T-helper 1 cell treated with Interleukin-12 subunit alpha and Interleukin-12 subunit beta and Interleukin-4 antibody, amounts not matched to agents 30 μg/mL and 1 μg/mL, for 36 hours (primary cell): ENCODE measurements at regions not wholly inside any gene's neighbourhood (a gene's known extent, or its start where the extent isn't known, plus 50 kb on each side); places are given as distances from the start of the nearest gene placed in this dataset.
A peak's percentile ranks its signal among the peaks of the same experiment; 100 is the strongest.

Experiments
- H3K27ac Mint-ChIP-seq: one replicate; pipeline ENCODE4 v1.8.0; 2021; ENCODE audit warnings: mild to moderate bottlenecking, mixed read lengths
- H3K27me3 Mint-ChIP-seq: one replicate; pipeline ENCODE4 v1.8.0; 2021; ENCODE audit warnings: low read depth, mixed read lengths
- H3K36me3 Mint-ChIP-seq: one replicate; pipeline ENCODE4 v1.8.0; 2021; ENCODE audit warnings: low read depth, mixed read lengths
- H3K4me1 Mint-ChIP-seq: one replicate; pipeline ENCODE4 v1.8.0; 2021; ENCODE audit warnings: low read depth, mixed read lengths
- H3K4me3 Mint-ChIP-seq: one replicate; pipeline ENCODE4 v1.8.0; 2021; ENCODE audit warnings: mild to moderate bottlenecking, moderate library complexity, mixed read lengths
- H3K9me3 Mint-ChIP-seq: one replicate; pipeline ENCODE4 v1.8.0; 2021; ENCODE audit warnings: mixed read lengths

DNA sequence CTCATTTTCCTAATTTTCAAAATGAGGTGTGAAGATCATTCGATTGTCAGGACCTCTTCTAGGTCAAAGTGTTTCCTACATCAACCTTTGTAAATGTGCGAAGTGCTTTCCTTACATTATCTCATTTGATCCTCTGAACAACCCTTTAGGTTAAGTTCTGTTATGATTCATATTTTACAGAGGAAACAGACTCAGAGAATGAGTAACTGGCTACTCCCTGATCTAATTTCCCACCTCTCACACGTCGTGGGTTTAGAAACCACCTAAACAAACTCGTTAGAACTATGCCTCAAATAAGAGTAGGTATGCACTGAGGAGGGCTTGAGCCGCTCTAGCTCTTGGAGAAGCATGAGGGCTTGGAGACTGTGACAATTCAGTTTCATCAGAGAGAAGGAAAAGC, 148.6 kb downstream of the CD47 start:
- no peak overlapping the region for H3K4me3 Mint-ChIP-seq
- peaks cover 1% of the 10 kb centered on the region for H3K27me3 Mint-ChIP-seq
- peaks cover 20% of the 10 kb centered on the region for H3K4me1 Mint-ChIP-seq
- H3K27ac Mint-ChIP-seq: peak overlapping the region; percentile 86
- peaks cover 4% of the 10 kb centered on the region for H3K36me3 Mint-ChIP-seq
- H3K9me3 Mint-ChIP-seq: no peaks in the 10 kb centered on the region

DNA sequence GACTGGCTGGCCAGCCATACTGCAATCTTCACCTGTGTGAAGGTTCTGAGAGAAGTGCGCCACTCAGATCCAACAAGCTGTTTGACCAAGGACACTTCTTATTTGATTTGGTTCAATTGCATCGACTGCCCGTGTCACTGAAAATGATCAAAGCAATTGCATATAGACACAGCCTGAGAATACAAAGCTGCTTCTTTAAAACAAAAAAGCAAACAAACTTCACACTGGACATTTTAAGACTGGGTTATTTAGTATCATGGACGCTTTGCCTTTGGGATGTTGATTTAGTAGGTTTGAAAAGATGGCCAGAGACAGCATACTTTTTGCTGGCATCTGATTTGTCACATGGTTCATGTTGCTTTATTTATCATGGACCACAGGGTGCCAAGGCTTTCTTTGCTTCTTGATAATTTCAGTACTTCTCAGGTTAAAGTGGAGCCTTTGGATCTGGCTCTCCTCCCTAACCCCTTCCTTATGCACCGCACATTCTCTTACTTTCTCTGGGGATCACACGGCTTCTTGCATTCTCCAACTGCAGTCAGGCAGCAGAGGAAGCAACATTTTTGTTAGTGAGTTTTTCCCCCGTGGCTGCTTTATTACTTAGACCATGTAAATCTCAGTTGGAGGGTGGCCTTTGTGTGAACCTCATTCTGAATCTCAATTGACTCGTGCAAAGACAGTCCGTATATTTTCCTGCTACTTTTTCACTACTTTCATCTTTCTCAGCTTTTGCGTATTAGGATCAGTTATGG, 151.0 kb downstream of the CD47 start:
- H3K9me3 Mint-ChIP-seq: no peaks in the 10 kb centered on the region
- H3K36me3 Mint-ChIP-seq: peaks cover 2% of the 10 kb centered on the region
- peaks cover 19% of the 10 kb centered on the region for H3K27me3 Mint-ChIP-seq
- H3K4me1 Mint-ChIP-seq: peaks cover 20% of the 10 kb centered on the region
- H3K4me3 Mint-ChIP-seq: no peak overlapping the region
- H3K27ac Mint-ChIP-seq: no peak overlapping the region

DNA sequence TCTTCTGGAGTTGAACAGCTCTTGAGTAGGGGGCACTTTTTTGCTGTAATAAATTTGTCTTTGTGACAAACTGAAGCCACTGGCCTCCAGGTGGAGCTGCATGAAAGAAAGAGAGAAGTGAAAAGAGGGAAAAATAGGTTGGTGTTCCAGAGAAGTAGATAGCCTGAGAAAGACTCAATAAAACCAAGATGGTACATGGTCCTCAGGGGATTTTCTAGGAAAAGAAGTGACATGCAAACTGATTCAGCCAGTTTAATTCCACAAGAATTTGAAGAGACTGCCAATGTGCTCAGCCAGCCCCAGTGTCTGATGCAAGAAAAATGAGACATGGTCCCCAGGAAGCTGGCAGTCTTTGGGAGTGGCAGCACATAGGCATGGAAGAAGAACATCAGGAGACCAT, 152.7 kb downstream of the CD47 start:
- Mint-ChIP-seq H3K27me3 (peaks cover 32% of the 10 kb centered on the region), H3K9me3 (peaks cover 4% of the 10 kb centered on the region), H3K4me3 (no peak overlapping the region), H3K27ac (no peak overlapping the region), H3K36me3 (peaks cover 2% of the 10 kb centered on the region), H3K4me1 (peaks cover 18% of the 10 kb centered on the region)

DNA sequence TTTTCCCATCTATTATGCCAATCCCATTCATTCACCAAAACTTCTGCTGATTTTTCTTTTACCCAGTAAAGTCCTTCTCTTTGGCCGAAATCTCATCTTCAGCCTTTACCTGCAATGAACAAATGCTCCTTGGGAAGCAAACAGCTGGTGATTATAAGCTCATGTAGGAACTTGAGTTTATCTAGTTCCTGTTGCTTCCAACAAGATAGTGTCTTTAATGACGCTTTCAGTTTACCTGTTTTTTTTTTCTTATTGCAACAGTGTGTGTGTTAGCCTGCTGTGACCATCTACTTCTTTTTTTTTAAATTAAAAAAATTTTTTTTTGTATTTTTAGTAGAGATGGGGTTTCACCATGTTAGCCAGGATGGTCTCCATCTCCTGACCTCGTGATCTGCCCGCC, 156.0 kb downstream of the CD47 start:
- H3K36me3 Mint-ChIP-seq: no peaks in the 10 kb centered on the region
- no peaks in the 10 kb centered on the region for H3K4me1 Mint-ChIP-seq
- no peak overlapping the region for H3K4me3 Mint-ChIP-seq
- H3K27ac Mint-ChIP-seq: no peak overlapping the region
- peaks cover 4% of the 10 kb centered on the region for H3K9me3 Mint-ChIP-seq
- H3K27me3 Mint-ChIP-seq: peaks cover 37% of the 10 kb centered on the region

DNA sequence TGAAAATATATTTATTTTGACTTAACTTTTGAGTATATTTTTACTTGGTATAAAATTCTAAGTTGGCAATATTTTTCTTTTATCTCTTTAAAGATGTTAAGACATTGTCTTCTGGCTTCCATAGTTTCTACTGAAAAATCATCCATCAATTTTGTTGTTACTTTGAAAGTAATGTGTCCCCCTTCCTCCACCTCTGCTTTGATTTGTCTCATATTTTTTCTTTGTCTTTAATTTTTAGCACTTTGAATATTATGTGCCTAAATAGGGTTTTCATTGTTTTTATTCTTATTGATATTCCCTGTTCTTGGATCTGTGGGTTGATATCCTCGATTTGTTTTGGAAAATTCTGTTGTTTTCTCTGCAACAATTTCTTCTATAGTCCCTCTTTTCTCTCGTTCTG, 157.4 kb downstream of the CD47 start:
- peaks cover 4% of the 10 kb centered on the region for H3K9me3 Mint-ChIP-seq
- no peaks in the 10 kb centered on the region for H3K36me3 Mint-ChIP-seq
- H3K27me3 Mint-ChIP-seq: peaks cover 37% of the 10 kb centered on the region

DNA sequence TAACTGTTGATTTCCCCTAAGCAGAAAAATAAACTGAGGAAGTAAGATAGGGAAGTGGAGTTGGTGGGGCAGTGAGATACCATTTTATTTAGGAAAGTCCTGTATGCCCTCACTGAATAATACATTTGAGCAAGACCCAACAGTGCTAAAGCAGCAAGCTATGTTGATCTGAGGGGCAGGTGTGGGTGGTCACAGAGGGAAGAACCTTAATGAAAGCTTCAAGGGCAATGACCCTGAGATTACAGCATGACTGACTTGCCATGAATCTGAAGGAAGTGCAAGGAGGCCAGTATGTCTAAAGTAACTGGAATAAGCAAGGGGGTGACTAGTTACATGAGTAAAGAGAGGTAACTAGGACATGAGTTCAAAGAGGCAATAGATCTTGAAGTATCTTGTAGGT, 159.5 kb downstream of the CD47 start:
- Mint-ChIP-seq H3K4me3 (no peak overlapping the region), H3K4me1 (peaks cover 13% of the 10 kb centered on the region), H3K9me3 (peaks cover 4% of the 10 kb centered on the region), H3K27me3 (peaks cover 43% of the 10 kb centered on the region), H3K27ac (no peak overlapping the region), H3K36me3 (no peaks in the 10 kb centered on the region)

More for the DNA sequence above, 157.4 kb downstream of the CD47 start:
- no peaks in the 10 kb centered on the region for H3K4me1 Mint-ChIP-seq
- no peak overlapping the region for H3K4me3 Mint-ChIP-seq
- no peak overlapping the region for H3K27ac Mint-ChIP-seq

DNA sequence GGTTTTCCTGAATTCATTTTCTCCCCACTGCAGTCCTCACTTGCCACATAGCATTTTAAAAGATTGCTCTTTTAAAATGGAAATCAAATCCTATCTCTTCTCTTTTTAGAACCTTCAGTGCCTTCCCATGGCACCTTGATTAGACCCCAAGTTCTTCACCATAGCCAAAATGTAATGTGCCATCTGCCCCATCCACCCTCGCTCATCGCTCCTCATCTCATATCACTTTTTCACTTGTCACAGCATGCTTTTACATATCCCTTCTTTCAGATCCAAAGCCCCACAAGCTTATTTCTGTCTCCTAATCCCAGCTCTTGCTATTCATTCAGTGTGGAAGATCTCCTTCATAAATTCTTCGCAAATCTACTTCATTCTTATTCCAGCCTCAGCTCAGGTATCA, 161.7 kb downstream of the CD47 start:
- no peak overlapping the region for H3K4me3 Mint-ChIP-seq
- H3K9me3 Mint-ChIP-seq: peaks cover 4% of the 10 kb centered on the region
- H3K4me1 Mint-ChIP-seq: peaks cover 13% of the 10 kb centered on the region
- peaks cover 23% of the 10 kb centered on the region for H3K27me3 Mint-ChIP-seq
- H3K27ac Mint-ChIP-seq: no peak overlapping the region
- no peaks in the 10 kb centered on the region for H3K36me3 Mint-ChIP-seq

DNA sequence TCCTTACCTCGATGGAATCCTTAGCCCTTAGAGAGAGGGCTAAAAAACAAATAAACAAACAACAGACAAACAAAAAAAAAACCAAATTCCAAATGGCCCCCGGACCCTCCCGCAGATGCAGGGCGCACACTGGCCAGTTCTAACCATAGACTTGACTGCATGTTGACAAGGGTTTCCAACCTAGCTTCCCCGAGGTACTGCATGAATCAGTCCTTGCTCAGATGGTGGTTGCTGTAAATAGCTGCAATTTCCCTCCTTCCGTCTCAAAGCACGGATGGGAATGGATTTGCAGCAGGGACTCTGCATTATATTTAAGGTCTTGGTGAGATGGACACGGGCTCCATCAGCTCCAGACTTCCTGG, 162.8 kb downstream of the CD47 start:
- peaks cover 13% of the 10 kb centered on the region for H3K4me1 Mint-ChIP-seq
- no peak overlapping the region for H3K27ac Mint-ChIP-seq
- H3K27me3 Mint-ChIP-seq: peaks cover 21% of the 10 kb centered on the region
- no peaks in the 10 kb centered on the region for H3K9me3 Mint-ChIP-seq
- H3K36me3 Mint-ChIP-seq: no peaks in the 10 kb centered on the region
- peak overlapping the region; percentile 88 for H3K4me3 Mint-ChIP-seq

DNA sequence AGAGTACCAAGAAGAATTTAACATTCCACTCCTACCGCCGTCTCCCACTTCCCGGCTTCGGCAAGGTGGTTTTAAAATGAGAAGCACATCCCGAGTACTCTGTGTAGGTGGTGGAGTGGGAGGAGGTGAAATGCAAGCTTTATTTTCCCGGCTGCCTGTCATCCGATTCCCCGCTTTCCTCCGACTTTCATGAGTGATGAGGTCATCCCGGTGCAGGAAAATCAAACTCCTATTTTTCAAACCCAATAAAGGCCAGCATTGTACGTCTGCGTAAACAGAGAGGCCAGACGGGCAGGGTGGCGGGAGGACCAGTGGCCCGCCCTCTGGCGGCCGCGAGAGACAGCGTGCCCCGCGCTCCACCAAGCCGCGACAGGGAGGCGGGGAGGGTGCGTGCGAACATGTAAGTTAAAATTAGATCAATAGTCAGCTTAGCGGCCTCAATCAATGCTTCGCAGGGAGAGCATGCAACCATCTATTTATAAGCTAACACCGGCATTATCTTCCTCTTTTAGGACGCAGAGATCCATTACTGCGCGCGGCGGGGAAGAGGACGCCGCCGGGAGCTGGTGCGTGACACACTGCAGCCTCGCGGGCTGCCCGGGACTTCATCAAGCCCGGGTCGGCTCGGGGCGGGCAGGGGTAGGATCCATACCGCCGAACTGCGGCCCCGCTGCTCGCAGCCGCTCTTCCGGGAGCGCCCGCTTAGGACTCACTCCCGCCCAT, 163.3 kb downstream of the CD47 start:
- Mint-ChIP-seq H3K9me3 (no peaks in the 10 kb centered on the region), H3K27ac (no peak overlapping the region), H3K36me3 (no peaks in the 10 kb centered on the region), H3K27me3 (peaks cover 18% of the 10 kb centered on the region), H3K4me1 (peaks cover 13% of the 10 kb centered on the region), H3K4me3 (peak overlapping the region; percentile 88)

DNA sequence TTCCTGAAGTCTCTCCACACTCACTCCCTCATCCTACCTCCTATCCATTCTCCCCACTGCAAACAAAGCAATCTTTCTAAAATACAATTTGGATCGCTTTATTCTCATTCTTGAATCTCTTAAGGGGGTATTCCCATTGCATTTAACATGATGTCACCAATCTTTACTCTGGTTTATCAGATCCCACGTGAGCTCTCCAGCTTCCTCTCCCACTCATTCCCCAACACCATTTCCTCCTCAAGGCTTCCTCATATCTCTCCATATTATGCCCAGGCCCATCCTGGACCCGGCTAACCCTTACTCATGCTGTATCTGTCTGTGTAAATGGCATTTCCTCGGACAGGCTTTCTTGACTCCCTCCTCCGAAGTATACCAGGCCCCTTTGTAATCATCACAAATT, 165.0 kb downstream of the CD47 start:
- H3K27ac Mint-ChIP-seq: no peak overlapping the region
- H3K9me3 Mint-ChIP-seq: no peaks in the 10 kb centered on the region
- no peak overlapping the region for H3K4me3 Mint-ChIP-seq
- H3K4me1 Mint-ChIP-seq: peaks cover 13% of the 10 kb centered on the region
- H3K36me3 Mint-ChIP-seq: no peaks in the 10 kb centered on the region
- peaks cover 25% of the 10 kb centered on the region for H3K27me3 Mint-ChIP-seq

DNA sequence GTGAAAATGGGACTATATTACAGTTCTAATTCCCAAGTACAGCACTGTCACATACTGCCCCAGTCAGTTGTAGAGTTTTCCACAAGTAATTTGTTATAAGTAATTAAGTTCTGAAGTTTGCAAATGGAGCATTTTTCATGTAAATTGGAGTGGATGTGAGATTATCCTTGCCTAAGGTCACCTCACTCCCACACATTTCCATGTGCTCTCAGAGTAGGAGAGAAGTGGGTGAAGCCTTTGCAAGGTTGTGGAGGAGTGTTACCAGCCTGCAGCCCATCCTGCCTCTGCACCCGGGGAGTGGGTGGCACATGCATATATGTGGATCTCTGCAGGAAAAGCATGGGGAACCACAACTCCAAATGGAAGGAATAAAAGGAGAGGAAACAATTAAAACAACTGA, 169.8 kb downstream of the CD47 start:
- peaks cover 30% of the 10 kb centered on the region for H3K27me3 Mint-ChIP-seq
- no peaks in the 10 kb centered on the region for H3K4me1 Mint-ChIP-seq
- no peak overlapping the region for H3K4me3 Mint-ChIP-seq
- no peak overlapping the region for H3K27ac Mint-ChIP-seq
- no peaks in the 10 kb centered on the region for H3K36me3 Mint-ChIP-seq
- no peaks in the 10 kb centered on the region for H3K9me3 Mint-ChIP-seq

DNA sequence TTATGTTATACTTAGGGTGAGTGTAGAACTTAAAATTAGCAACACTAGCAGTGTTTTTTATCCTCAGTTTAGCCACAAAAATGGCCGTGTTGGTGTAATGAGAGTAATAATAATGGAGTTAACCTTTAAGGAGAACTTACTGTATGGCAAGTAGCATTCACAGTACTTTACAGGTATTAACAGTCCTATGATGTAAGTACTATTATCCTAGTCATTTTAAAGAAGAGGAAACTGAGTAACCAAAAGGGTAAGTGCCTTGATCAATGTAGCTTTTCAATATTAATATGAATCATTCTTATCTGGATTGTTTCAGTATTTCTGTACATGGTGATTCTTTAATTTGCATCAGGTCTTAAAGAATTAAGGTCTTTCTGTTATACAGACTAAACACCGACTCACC, 170.3 kb downstream of the CD47 start:
- H3K9me3 Mint-ChIP-seq: no peaks in the 10 kb centered on the region
- no peaks in the 10 kb centered on the region for H3K4me1 Mint-ChIP-seq
- no peak overlapping the region for H3K27ac Mint-ChIP-seq
- H3K36me3 Mint-ChIP-seq: no peaks in the 10 kb centered on the region
- H3K4me3 Mint-ChIP-seq: no peak overlapping the region
- H3K27me3 Mint-ChIP-seq: peaks cover 32% of the 10 kb centered on the region

DNA sequence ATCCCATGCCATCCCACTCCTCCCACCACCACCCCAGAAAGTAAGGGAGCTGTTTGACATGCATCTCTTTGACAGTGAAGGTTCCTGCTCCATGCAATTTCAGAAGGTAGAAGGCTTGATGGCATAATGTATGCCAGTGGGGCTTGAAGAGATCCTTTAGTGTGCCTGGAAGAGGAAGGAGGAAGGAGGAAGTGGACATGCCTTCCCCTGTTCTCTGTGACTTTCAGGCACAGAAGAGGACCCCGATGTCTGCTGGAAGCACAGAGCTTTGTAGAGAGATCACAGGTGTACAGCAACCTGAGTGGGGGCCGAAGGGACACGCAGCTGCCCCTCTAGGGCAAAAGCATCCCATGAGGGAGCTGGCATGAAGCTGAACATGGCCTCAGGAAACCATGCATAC, 171.6 kb downstream of the CD47 start:
- Mint-ChIP-seq H3K36me3 (no peaks in the 10 kb centered on the region), H3K4me1 (no peaks in the 10 kb centered on the region), H3K9me3 (no peaks in the 10 kb centered on the region), H3K4me3 (no peak overlapping the region), H3K27me3 (peaks cover 38% of the 10 kb centered on the region), H3K27ac (no peak overlapping the region)

DNA sequence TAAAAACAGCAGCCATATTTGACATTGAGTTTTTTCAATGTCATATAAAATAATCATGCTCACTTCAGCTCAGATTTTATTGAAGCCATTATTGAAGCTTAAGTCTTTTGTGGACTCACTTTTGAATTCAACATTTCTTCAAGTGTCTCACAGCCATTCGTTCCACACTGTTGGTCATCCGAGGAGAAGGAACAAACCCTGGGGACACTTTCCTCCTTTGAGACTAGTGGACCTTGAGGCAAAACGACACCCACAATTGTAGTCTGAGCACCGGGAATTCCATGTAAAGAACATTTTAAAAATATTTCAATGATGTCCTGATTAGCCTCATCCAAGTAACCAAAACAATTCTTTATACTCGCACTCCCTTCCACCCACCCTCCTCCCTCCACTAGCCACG, 174.7 kb downstream of the CD47 start:
- H3K9me3 Mint-ChIP-seq: no peaks in the 10 kb centered on the region
- peaks cover 29% of the 10 kb centered on the region for H3K27me3 Mint-ChIP-seq
- no peak overlapping the region for H3K27ac Mint-ChIP-seq
- no peaks in the 10 kb centered on the region for H3K36me3 Mint-ChIP-seq
- peaks cover 4% of the 10 kb centered on the region for H3K4me1 Mint-ChIP-seq
- no peak overlapping the region for H3K4me3 Mint-ChIP-seq

DNA sequence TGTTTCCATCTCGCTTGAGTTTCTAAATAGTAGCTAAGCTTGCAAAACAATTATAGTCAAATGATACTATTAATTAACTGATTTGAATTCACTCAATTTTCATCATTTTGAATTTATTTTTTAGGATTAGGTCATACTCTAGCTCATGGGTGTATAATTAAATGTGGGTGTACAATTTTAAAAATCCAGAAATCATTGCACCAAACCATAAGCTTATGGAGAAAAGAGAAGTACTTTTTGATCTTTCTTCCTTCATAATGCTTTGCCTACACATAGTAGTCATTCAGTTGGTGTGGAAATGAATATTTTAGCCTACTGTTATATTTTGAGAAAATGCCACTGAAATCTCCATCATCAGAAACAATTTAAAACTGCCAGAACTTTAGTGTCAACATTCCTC, 175.1 kb downstream of the CD47 start:
- Mint-ChIP-seq H3K27me3 (peaks cover 25% of the 10 kb centered on the region), H3K4me1 (peaks cover 6% of the 10 kb centered on the region), H3K27ac (no peak overlapping the region), H3K4me3 (no peak overlapping the region), H3K36me3 (no peaks in the 10 kb centered on the region), H3K9me3 (no peaks in the 10 kb centered on the region)
